H1 (cell line): ENCODE measurements at regions not wholly inside any gene's neighbourhood (a gene's known extent, or its start where the extent isn't known, plus 50 kb on each side); places are given as distances from the start of the nearest gene placed in this dataset.

Experiments used
- CTCF ChIA-PET: fragments of 300-600 bp; sonication (Branson Sonifier 250); formaldehyde crosslinking; loops from one replicate; lab custom pipeline; 2021; ENCODE audit not compliant: partially characterized antibody; lab: Charles Lee
- POLR2A ChIA-PET: fragments of 300-600 bp; sonication (Branson Sonifier 250); formaldehyde crosslinking; loops from one replicate; lab custom pipeline; 2021; ENCODE audit warnings: inconsistent platforms; ENCODE audit not compliant: partially characterized antibody; lab: Charles Lee
- DNase-seq, 2 experiments: peaks; one replicate each; pipeline versions ENCODE4 v3.0.0 to v3.0.0-alpha.2; 2010 to 2022; ENCODE audit warnings: low spot score in 2 of 2, low read depth in 1 of 2, mixed read lengths in 1 of 2
- FAIRE-seq: peaks from 2 replicates; lab custom pipeline; 2011; peaks lifted over from hg19 to GRCh38; lab: Jason Lieb, UNC
- H2AFZ ChIP-seq: 2 replicates; pipeline ENCODE4 v1.8.1; 2012; ENCODE audit warnings: low read length, inconsistent platforms
- H2AK5ac ChIP-seq: 2 replicates; pipeline ENCODE4 v1.6.1; 2013; ENCODE audit warnings: low read depth, low read length
- H2BK120ac ChIP-seq: replicated peaks from 2 replicates; pipeline ENCODE3; 2013; ENCODE audit warnings: low read depth, low read length, inconsistent platforms
- H2BK12ac ChIP-seq: 2 replicates; pipeline ENCODE4 v1.6.1; 2013; ENCODE audit warnings: low read depth, low read length
- H2BK15ac ChIP-seq: 2 replicates; pipeline ENCODE4 v1.6.1; 2013; ENCODE audit warnings: low read length
- H2BK20ac ChIP-seq: 2 replicates; pipeline ENCODE4 v1.6.1; 2013; ENCODE audit warnings: low read length
- H2BK5ac ChIP-seq: 2 replicates; pipeline ENCODE4 v1.6.1; 2013; ENCODE audit warnings: low read depth, low read length
- H3K14ac ChIP-seq: 2 replicates; pipeline ENCODE4 v1.6.1; 2013; ENCODE audit warnings: inconsistent platforms; ENCODE audit not compliant: insufficient read length
- H3K18ac ChIP-seq: 2 replicates; pipeline ENCODE4 v1.6.1; 2013; ENCODE audit warnings: low read length; ENCODE audit errors: extremely low read depth
- H3K23ac ChIP-seq: 2 replicates; pipeline ENCODE4 v1.6.1; 2013; ENCODE audit warnings: inconsistent platforms; ENCODE audit not compliant: insufficient read length
- H3K23me2 ChIP-seq: 2 replicates; pipeline ENCODE4 v1.6.1; 2013; ENCODE audit warnings: low read depth, low read length
- H3K27ac ChIP-seq: 2 replicates; pipeline ENCODE4 v1.6.1; 2011; ENCODE audit warnings: low read depth, low read length, inconsistent platforms
- H3K27me3 ChIP-seq, 4 experiments: replicated peaks in 1 of 4; 1 replicate in 1 of 4; 2 replicates in 3 of 4; pipeline versions ENCODE4 v1.6.1 to v1.8.1; 2011 to 2013; ENCODE audit warnings: low read length in 3 of 4, mild to moderate bottlenecking in 3 of 4, inconsistent platforms in 2 of 4, mixed read lengths in 2 of 4, moderate library complexity in 1 of 4; ENCODE audit not compliant: control insufficient read depth in 3 of 4, insufficient read depth in 3 of 4; ENCODE audit errors: extremely low read depth in 1 of 4
- H3K36me3 ChIP-seq, 4 experiments: 2 replicates each; pipeline versions ENCODE4 v1.6.1 to v1.8.1; 2011 to 2013; ENCODE audit warnings: mild to moderate bottlenecking in 4 of 4, low read length in 3 of 4, moderate library complexity in 2 of 4, control low read depth in 1 of 4, inconsistent platforms in 1 of 4; ENCODE audit not compliant: insufficient read depth in 4 of 4, control insufficient read depth in 2 of 4
- H3K4ac ChIP-seq: replicated peaks from 2 replicates; pipeline ENCODE3; 2013; ENCODE audit warnings: low read length, low read depth, mixed read lengths, inconsistent platforms; ENCODE audit not compliant: insufficient read length
- H3K4me1 ChIP-seq, 4 experiments: replicated peaks in 1 of 4; 1 replicate in 1 of 4; 2 replicates in 3 of 4; pipeline versions ENCODE4 v1.6.1 to v1.8.1; 2011 to 2013; ENCODE audit warnings: low read length in 3 of 4, inconsistent platforms in 2 of 4, mixed read lengths in 1 of 4; ENCODE audit not compliant: insufficient read depth in 4 of 4, control insufficient read depth in 3 of 4
- H3K4me2 ChIP-seq, 2 experiments: 2 replicates each; pipeline versions ENCODE4 v1.6.1 to v1.8.1; 2011 to 2013; ENCODE audit warnings: low read depth in 2 of 2, low read length in 2 of 2, control low read depth in 1 of 2, inconsistent platforms in 1 of 2, mild to moderate bottlenecking in 1 of 2; ENCODE audit not compliant: insufficient read depth in 1 of 2
- H3K4me3 ChIP-seq, 4 experiments: fragments of 200-600, 300-600 bp in 1 of 4; sonication (generic), shearing (Covaris generic), sonication (Bioruptor Twin) in 1 of 4; 2 replicates each; pipeline versions ENCODE4 v1.5.1 to v1.8.1; 2011 to 2016; ENCODE audit warnings: low read length in 4 of 4, low read depth in 3 of 4, control low read depth in 2 of 4, inconsistent platforms in 2 of 4, mild to moderate bottlenecking in 2 of 4, mixed read lengths in 1 of 4, moderate library complexity in 1 of 4; ENCODE audit not compliant: insufficient read depth in 2 of 4; ENCODE audit errors: extremely low read depth in 1 of 4
- H3K56ac ChIP-seq: replicated peaks from 2 replicates; pipeline ENCODE3; 2013; ENCODE audit warnings: low read depth, mild to moderate bottlenecking, mixed read lengths, low read length, inconsistent platforms; ENCODE audit not compliant: insufficient read length
- H3K79me1 ChIP-seq: 2 replicates; pipeline ENCODE4 v1.6.1; 2013; ENCODE audit warnings: low read depth, low read length, control low read depth
- H3K79me2 ChIP-seq, 2 experiments: 2 replicates each; pipeline versions ENCODE4 v1.6.1 to v1.8.1; 2012 to 2013; ENCODE audit warnings: low read length in 2 of 2, mild to moderate bottlenecking in 2 of 2, inconsistent platforms in 1 of 2; ENCODE audit not compliant: insufficient read depth in 2 of 2, control insufficient read depth in 1 of 2
- H3K9ac ChIP-seq, 4 experiments: replicated peaks in 1 of 4; 1 replicate in 1 of 4; 2 replicates in 3 of 4; pipeline versions ENCODE4 v1.6.1 to v1.8.1; 2011 to 2013; ENCODE audit warnings: low read depth in 3 of 4, low read length in 3 of 4, control low read depth in 2 of 4, mild to moderate bottlenecking in 2 of 4, moderate library complexity in 2 of 4, inconsistent platforms in 1 of 4; ENCODE audit errors: extremely low read depth in 1 of 4
- H3K9me3 ChIP-seq, 2 experiments: 2 replicates each; pipeline versions ENCODE4 v1.6.1 to v1.8.1; 2012 to 2013; ENCODE audit warnings: mild to moderate bottlenecking in 2 of 2, moderate library complexity in 2 of 2, control low read depth in 1 of 2, inconsistent platforms in 1 of 2, low read depth in 1 of 2, low read length in 1 of 2, mixed read lengths in 1 of 2; ENCODE audit not compliant: insufficient read depth in 2 of 2
- H4K20me1 ChIP-seq, 2 experiments: replicated peaks in 1 of 2; 2 replicates each; pipeline versions ENCODE3 to v1.8.1; 2011 to 2013; ENCODE audit warnings: inconsistent platforms in 2 of 2, low read length in 2 of 2, mild to moderate bottlenecking in 1 of 2; ENCODE audit not compliant: insufficient read depth in 2 of 2, control insufficient read depth in 1 of 2
- H4K5ac ChIP-seq: 2 replicates; pipeline ENCODE4 v1.6.1; 2013; ENCODE audit warnings: low read length, low read depth, mixed read lengths, inconsistent platforms; ENCODE audit not compliant: insufficient read length
- H4K8ac ChIP-seq: 2 replicates; pipeline ENCODE4 v1.8.0; 2013; ENCODE audit warnings: mild to moderate bottlenecking, moderate library complexity, low read length, inconsistent platforms; ENCODE audit not compliant: insufficient read depth; ENCODE audit errors: extremely low read depth
- H4K91ac ChIP-seq: replicated peaks from 2 replicates; pipeline ENCODE3; 2013; ENCODE audit warnings: low read length, mixed read lengths, inconsistent platforms; ENCODE audit not compliant: insufficient read length
- BCL11A ChIP-seq, 2 experiments: IDR thresholded peaks; one replicate each; pipeline ENCODE4 v1.6.1; 2011; ENCODE audit warnings: low read depth in 2 of 2, low read length in 2 of 2, mild to moderate bottlenecking in 2 of 2
- JUND ChIP-seq: IDR thresholded peaks from 2 replicates; pipeline ENCODE4 v1.6.1; 2011; ENCODE audit warnings: mild to moderate bottlenecking, improper control_type of control experiment, low read length
- SIN3A ChIP-seq, 2 experiments: IDR thresholded peaks in 1 of 2; conservative IDR thresholded peaks in 1 of 2; 2 replicates each; pipeline ENCODE4 v1.6.1; 2011 to 2012; ENCODE audit warnings: low read length in 2 of 2, improper control_type of control experiment in 1 of 2, low read depth in 1 of 2, mild to moderate bottlenecking in 1 of 2
- SP1 ChIP-seq: IDR thresholded peaks from 2 replicates; pipeline ENCODE4 v1.6.1; 2011; ENCODE audit warnings: low read depth, low read length
- SRF ChIP-seq: IDR thresholded peaks from 2 replicates; pipeline ENCODE4 v1.6.1; 2011; ENCODE audit warnings: mild to moderate bottlenecking, low read depth, low read length, moderate library complexity
- WGBS, 2 experiments: shearing (Covaris generic) in 1 of 2; methylation state at CpG; one replicate each; pipeline versions ENCODE4 v1.1.6 to v1.1.7; 2013 to 2015; ENCODE audit warnings: low lambda C conversion rate in 2 of 2, mixed read lengths in 2 of 2, inconsistent platforms in 1 of 2, low coverage in 1 of 2, missing lambda C conversion rate in 1 of 2; ENCODE audit not compliant: insufficient replicate concordance in 2 of 2, insufficient coverage in 1 of 2, insufficient read length in 1 of 2; ENCODE audit errors: extremely low coverage in 1 of 2, missing lambda C conversion rate in 1 of 2; 5-methylcytosine and 5-hydroxymethylcytosine counted together
- TF ChIP-seq, protein P1 (sequence below): IDR thresholded peaks from 2 replicates; pipeline ENCODE4 v1.6.1; 2012; ENCODE audit warnings: inconsistent platforms

DNA sequence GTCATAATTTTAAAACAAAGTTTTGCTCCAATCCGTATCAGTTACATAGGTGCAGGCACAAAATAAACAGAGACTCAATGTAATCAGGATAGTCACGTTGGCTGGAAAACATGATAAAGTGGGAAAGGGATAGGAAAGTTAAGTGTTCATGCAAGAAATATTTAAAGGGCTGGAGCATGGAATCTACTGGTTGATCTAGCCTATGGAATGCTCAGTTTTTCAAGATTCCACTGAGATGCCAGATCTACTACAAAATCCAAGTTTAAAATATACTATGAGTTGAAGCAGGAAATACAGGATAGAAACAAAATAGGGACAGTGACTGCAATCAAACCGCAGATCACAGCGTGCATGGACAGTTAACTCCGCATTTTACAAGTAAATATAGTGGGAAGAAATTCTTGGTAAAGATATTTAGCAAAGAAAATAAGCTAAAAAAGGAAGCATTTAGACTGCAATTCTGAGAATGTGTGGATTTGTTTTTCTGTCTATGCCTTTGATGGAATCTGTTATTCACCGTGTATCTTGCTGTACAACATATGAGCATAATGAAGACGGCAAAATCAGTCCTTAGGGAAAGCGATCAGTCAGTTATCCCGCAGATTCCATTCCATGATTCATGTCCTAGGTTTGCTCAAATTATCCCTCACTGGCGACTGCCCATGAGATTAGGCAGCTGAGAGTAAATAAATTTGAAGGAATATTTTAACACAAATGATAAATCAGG lies 1044.3 kb downstream of the FLRT2 start:
- H3K14ac ChIP-seq: no peak overlapping the region
- 94% methylated on average over 10 of the region's 10 CpGs; no CpG with 5 or more reads in 1 of the 2 experiments for WGBS, 2 experiments
- no peak overlapping the region for H4K5ac ChIP-seq
- H3K4me2 ChIP-seq: no peak overlapping the region
- POLR2A ChIA-PET: no interaction called here
- CTCF ChIA-PET: no interaction called here
- no peaks in the 10 kb centered on the region for H3K36me3 ChIP-seq
- no peak overlapping the region for H2AK5ac ChIP-seq
- H2AFZ ChIP-seq: no peak overlapping the region
- no peak overlapping the region for H2BK15ac ChIP-seq
- no peak overlapping the region for H3K27ac ChIP-seq
- no peak overlapping the region for H3K9ac ChIP-seq
- H4K8ac ChIP-seq: no peak overlapping the region
- no peaks in the 10 kb centered on the region for H3K79me1 ChIP-seq
- H3K18ac ChIP-seq: no peak overlapping the region
- H3K23ac ChIP-seq: no peak overlapping the region
- no peaks in the 10 kb centered on the region; the same call in 1 of the 2 replicates for H3K23me2 ChIP-seq
- no peak overlapping the region for H2BK5ac ChIP-seq
- H3K9me3 ChIP-seq: 0 out of 4 replicates have a peak, but pooled peaks cover 0 to 2% of the 10 kb centered on the region in 2 experiments
- no peaks in the 10 kb centered on the region for H4K20me1 ChIP-seq
- no peaks in the 10 kb centered on the region for H3K27me3 ChIP-seq
- no peak overlapping the region for H2BK120ac ChIP-seq
- no peaks in the 10 kb centered on the region for H3K79me2 ChIP-seq
- no peak overlapping the region for H3K4ac ChIP-seq
- H2BK12ac ChIP-seq: no peak overlapping the region
- no peak overlapping the region for H4K91ac ChIP-seq
- no peak overlapping the region for H3K4me3 ChIP-seq
- no peak overlapping the region for H3K56ac ChIP-seq
- H2BK20ac ChIP-seq: no peak overlapping the region
- FAIRE-seq (no peak), DNase-seq (no peak)
- no peaks in the 10 kb centered on the region for H3K4me1 ChIP-seq
- TF ChIP-seq BCL11A (IDR thresholded peaks at IDR 0.05; ENCODE audit: low read depth in 2 of 2, low read length in 2 of 2) (no peak), SIN3A (conservative IDR thresholded peaks at IDR 0.05 in 1 of 2, IDR thresholded peaks at IDR 0.05 in 1 of 2; ENCODE audit: low read depth in 1 of 2, low read length in 2 of 2) (no peak), SP1 (no peak), JUND (no peak), SRF (no peak)
- TF ChIP-seq, protein P1, sequence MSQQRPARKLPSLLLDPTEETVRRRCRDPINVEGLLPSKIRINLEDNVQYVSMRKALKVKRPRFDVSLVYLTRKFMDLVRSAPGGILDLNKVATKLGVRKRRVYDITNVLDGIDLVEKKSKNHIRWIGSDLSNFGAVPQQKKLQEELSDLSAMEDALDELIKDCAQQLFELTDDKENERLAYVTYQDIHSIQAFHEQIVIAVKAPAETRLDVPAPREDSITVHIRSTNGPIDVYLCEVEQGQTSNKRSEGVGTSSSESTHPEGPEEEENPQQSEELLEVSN: no peak
